ENCODE measurements at regions not wholly inside any gene's neighbourhood (a gene's known extent, or its start where the extent isn't known, plus 50 kb on each side); places are given as distances from the start of the nearest gene placed in this dataset.

DNA sequence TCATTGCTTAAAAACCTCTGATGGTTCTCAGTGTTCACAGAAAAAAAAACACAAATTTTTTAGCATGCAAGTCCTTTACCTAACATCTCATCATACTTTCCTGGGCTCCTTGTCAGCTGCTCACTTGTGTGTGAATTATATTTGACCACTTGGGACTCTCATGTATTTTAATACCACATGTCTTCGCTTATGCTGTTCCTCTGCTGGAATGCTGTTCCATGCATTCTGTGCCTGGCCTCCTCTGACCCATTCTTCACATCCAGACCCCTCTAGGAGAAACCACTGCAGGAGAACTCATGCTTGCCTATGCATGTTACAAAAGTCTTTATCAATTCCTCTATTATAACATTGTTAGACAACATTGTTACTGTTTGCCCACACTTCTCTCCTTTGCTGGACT is 157.6 kb downstream of the PDGFRA start:
- no peak overlapping the region for H3K4me3 ChIP-seq (ENCODE audit: low read depth, low read length)
- DNase-seq (ENCODE audit: low read depth, low spot score): no peak
- ChIA-PET CTCF (interaction anchor here (5.1 kb wide), 1 partner anchor 54 kb away, joined by 56 read pairs; no protein-coding TSS in a partner anchor), POLR2A (no interaction called here)
- TF ChIP-seq, protein P1, sequence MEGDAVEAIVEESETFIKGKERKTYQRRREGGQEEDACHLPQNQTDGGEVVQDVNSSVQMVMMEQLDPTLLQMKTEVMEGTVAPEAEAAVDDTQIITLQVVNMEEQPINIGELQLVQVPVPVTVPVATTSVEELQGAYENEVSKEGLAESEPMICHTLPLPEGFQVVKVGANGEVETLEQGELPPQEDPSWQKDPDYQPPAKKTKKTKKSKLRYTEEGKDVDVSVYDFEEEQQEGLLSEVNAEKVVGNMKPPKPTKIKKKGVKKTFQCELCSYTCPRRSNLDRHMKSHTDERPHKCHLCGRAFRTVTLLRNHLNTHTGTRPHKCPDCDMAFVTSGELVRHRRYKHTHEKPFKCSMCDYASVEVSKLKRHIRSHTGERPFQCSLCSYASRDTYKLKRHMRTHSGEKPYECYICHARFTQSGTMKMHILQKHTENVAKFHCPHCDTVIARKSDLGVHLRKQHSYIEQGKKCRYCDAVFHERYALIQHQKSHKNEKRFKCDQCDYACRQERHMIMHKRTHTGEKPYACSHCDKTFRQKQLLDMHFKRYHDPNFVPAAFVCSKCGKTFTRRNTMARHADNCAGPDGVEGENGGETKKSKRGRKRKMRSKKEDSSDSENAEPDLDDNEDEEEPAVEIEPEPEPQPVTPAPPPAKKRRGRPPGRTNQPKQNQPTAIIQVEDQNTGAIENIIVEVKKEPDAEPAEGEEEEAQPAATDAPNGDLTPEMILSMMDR (IDR thresholded peaks at IDR 0.05; ENCODE audit: insufficient read depth, low read length, missing control alignments): no peak

DNA sequence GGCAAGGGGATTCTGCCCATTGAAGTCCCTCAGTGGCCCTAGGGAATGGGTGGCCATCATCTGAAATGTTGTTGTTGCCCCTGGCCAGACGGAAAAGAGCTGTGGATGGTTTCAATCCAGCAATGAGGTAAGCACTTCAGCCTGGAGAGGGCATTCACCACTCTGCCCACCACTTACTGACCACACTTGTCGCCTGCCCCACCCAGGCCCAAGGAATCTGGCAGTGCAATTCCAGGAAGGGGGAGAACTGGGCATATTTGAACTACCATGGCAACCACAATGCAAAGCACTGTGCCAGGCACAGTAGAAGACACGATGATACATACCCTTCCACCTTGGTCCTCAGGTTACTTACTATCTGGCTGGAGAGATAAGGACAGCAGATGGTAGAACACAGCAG is 161.6 kb downstream of the PDGFRA start:
- ChIA-PET POLR2A (no interaction called here), CTCF (interaction anchor here (1.1 kb wide), 1 partner anchor 69 kb away, joined by 3 read pairs; no protein-coding TSS in a partner anchor)
- DNase-seq (ENCODE audit: low read depth, low spot score): no peak
- no peak overlapping the region for H3K4me3 ChIP-seq (ENCODE audit: low read depth, low read length)
- TF ChIP-seq, protein P1 (IDR thresholded peaks at IDR 0.05; ENCODE audit: insufficient read depth, low read length, missing control alignments): no peak

DNA sequence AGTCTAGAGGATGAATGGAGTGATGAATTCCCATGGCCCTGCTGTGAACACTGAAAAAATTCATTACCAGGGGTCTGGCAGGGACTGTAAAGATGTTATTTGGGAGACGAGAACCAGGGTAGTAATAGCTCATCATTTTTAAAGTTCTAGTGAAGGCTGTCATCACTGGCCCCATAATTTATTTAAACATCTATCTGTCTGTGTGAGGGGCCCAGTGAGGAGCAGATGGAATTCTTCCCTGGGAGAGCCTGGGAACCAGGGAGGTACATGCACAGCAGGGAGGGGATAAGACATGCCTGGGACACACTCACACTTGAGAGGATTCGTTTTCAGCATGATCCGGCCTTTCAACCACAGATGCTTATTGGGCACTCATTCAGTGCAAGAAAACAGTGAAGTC is 162.0 kb downstream of the PDGFRA start:
- DNase-seq (ENCODE audit: low read depth, low spot score): no peak
- H3K4me3 ChIP-seq (ENCODE audit: low read depth, low read length): no peak overlapping the region
- TF ChIP-seq, protein P1 (IDR thresholded peaks at IDR 0.05; ENCODE audit: insufficient read depth, low read length, missing control alignments): no peak
- CTCF ChIA-PET: interaction anchor here (1.1 kb wide), 1 partner anchor 69 kb away, joined by 3 read pairs; no protein-coding TSS in a partner anchor
- POLR2A ChIA-PET: no interaction called here

GRCh38 chr4:54392479-54392878 is 163.4 kb downstream of the PDGFRA start:
- DNase-seq (ENCODE audit: low read depth, low spot score): no peak
- CTCF ChIA-PET: no interaction called here
- POLR2A ChIA-PET: no interaction called here
- H3K4me3 ChIP-seq (ENCODE audit: low read depth, low read length): no peak overlapping the region
- TF ChIP-seq, protein P1 (IDR thresholded peaks at IDR 0.05; ENCODE audit: insufficient read depth, low read length, missing control alignments): no peak

GRCh38 chr4:54393243-54393642 is 164.2 kb downstream of the PDGFRA start:
- DNase-seq (ENCODE audit: low read depth, low spot score): no peak
- ChIA-PET POLR2A (no interaction called here), CTCF (interaction anchor here (0.7 to 1.1 kb wide), 2 partner anchors 39 to 47 kb away, joined by 3 to 4 read pairs; no protein-coding TSS in a partner anchor)
- H3K4me3 ChIP-seq (ENCODE audit: low read depth, low read length): no peak overlapping the region
- TF ChIP-seq, protein P1 (IDR thresholded peaks at IDR 0.05; ENCODE audit: insufficient read depth, low read length, missing control alignments): no peak

DNA sequence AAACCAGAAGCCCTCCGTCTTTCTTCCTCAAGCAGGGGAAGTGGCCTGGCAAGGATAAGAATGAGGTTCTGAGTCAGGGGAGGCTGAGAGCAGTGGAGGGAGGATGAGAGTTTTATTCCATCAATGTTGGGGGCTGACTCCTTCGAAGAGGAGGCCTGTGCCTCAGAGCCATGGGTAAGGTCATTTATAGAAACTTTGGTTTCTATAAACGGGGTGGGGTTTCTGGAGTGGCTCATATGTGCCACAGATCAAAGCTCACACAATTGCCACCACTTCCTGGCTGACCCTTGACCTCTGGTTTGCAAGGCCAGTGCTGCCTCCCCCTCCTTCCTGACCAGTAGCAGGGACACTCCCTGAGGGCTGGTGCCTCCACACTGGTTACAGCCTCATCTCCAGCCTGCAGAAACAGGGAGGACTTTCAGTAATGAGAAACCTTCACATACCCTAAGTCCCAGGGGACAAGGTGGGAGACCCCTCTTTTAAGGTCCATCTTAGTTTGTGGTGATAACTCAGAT is 166.0 kb downstream of the PDGFRA start:
- TF ChIP-seq, protein P1 (IDR thresholded peaks at IDR 0.05; ENCODE audit: insufficient read depth, low read length, missing control alignments): no peak
- no peak for DNase-seq (ENCODE audit: low read depth, low spot score)
- ChIA-PET CTCF (interaction anchor here (0.8 to 1.2 kb wide), 2 partner anchors 129 to 576 kb away, joined by 3 to 7 read pairs; no protein-coding TSS in a partner anchor), POLR2A (no interaction called here)
- H3K4me3 ChIP-seq (ENCODE audit: low read depth, low read length): no peak overlapping the region

Measured in AG04449 (cell line).